Limb (tissue), 2 donors: ENCODE measurements at regions not wholly inside any gene's neighbourhood (a gene's known extent, or its start where the extent isn't known, plus 50 kb on each side); places are given as distances from the start of the nearest gene placed in this dataset.

Experiments
- DNase-seq, 2 donors: peaks; one replicate each; pipeline ENCODE4 v3.0.0-alpha.2; 2016; ENCODE audit errors: extremely low spot score in 2 of 2

DNA sequence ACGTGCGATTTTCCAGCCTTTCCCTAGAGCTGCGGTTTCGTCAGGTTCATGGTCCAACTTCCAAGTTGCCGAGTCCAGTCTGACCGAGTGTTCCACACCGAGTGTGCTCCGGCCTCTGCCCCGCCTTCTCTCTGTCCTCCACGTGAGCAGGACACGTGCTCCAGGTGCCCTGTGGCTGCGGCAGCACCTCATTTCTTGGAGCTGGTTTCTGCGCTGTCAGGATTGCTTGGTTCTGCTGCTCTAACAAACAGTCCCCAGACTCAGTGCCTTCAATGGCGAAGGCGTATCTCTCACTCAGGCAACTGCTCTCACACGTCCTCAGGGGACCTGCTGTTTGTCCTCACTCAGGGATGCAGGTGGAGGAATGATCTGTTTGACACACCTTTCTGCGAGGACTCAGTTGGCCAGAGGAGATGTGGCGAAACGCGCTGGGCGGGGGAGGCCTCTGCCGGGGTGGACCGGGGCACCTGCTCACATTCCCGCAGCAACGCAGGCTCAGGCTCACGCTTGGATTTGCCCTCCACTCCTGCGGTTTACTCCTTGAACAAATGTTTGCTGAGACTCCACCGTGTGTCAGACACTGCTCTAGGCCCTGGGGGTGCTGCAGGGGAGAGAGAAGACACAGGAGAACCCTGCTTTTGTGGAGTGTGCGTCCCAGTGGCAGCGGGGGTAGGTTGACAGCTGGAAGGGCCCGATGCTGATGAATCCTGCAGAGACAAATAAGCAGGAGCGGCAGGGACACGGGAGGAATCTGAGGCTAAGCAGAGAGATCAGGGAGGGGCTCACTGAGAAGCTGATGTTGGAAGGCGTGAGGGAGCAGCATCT lies 63.4 kb upstream of the FBRSL1 start:
- no peak for DNase-seq

DNA sequence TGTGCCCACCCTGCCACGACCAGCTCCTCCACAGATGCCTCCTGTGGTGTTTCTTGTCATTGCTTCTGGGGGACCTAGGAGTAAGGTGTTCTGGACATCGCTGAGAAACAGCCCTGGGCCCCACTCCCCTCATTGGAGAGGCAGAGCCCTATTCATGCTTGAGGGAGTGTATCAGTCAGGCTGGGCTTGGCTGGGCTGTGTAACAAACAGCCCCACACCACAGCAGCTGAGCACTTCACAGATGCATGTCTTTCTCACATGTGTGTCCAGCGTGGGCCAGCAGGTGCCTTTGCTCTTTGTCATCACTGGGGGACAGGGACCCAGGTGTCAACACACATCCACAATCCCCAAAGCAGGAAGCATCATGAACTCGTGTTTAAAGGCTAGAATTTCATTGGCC lies 65.1 kb upstream of the FBRSL1 start:
- DNase-seq: no peak

DNA sequence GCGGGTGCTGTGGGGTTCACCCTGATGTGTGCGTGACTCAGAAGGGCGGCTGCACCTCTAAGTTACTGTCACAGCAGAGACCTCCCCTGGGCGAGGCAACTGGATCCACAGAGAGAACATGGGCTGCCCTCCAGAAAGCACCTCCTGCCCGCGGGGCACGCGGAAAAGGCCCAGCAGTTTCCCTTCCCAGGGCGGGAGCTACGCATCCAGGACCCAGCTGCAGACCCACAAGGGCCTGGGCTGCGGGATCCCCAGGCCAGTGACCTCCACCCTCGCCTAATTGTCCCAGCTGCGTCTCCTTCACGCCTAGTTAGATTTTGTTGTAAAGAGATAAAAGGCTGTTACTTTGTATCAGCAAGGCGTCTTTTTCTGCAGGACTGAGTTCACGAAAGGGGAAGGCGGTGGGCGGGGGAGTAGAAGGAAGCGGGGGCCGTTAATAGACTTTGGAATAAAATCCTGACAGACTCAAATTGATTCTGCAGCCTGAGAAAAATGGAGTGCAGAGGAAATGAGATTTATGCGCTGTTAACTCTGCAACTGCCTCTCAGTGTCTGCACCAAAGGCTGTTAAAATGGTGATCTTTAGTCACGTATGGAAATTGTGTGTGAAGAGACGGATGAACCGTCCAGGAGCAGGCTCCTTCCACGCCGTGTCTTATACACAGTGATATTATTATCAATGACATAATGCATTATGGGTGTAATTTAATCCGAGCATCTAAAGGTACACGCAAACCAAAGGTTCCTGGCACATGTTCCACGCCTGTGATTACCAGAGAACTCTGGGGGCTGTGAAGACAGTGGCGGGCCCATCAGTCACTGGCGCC lies 65.9 kb upstream of the FBRSL1 start:
- no peak for DNase-seq

DNA sequence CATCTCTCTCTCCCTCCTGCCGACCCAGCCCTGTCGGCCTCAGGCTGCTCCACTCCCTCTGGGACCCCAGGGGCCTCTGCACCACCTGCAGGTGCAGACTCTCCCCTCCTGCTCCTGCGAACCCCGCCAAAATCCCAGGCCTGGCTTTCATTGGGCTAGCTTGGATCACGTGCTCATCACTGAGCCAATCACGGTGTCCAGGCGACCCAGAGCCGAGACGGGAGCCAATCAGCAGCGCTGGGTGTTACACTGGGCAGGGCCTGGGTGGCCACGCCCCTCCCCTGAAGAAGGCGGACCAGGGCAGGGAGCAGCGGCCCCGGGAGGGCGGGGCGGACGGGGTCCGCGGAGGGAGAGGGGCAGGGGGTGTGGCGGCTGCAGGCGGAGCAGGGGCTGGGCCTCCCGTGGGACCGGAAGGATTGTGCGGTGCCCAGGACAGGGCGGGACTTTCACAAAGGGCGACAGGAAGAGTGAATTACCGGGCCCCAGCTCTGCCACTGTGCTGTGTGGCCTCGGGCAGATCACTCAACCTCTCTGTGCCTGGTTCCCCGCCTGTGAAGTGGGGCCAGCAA lies 66.6 kb upstream of the FBRSL1 start:
- no peak for DNase-seq

DNA sequence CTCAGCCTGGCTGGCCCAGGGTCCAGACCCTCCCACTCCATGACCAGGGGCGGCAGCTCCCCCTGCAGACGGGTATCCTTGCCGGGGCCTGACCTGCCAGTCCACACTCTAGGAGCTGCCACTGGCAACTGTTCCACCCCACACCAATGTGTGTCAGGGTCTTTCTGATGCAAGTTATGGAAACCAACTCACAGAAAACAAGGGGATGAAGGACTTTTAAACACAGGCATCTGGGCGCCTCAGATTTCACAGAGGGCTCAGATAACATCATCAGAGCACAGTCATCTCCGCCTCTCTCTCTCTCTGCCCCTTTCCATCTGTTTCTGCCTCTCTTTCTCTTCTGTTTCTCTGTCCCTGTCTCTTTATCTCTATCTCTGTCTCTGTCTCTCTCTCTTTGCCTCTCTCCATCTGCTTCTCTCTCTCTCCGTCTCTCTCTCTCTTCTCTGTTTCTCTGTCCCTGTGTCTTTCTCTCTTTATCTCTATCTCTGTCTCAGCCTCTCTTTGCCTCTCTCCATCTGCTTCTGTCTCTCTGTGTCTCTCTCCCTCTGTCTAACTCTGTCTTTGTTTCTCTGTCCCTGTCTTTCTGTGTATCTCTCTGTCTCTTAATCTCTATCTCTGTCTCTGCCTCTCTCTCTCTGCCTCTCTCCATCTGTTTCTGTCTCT lies 67.4 kb upstream of the FBRSL1 start:
- DNase-seq: no peak

DNA sequence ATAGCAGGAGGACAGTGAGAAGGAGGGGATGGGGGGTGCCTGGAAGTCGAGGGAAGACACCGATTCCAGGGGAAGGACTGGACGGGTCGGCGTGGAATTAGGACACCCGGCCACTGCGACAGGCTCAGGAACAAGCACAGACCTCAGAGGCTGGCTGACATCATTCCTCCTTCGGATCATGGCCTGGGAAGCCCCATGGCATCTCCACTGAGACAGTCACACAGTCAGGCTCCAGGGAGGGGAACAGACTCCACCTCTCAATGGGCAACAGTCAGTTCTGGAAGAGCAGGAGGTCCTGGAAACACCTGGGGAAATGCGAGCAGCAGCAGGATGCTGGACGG lies 67.9 kb upstream of the FBRSL1 start:
- DNase-seq: no peak

DNA sequence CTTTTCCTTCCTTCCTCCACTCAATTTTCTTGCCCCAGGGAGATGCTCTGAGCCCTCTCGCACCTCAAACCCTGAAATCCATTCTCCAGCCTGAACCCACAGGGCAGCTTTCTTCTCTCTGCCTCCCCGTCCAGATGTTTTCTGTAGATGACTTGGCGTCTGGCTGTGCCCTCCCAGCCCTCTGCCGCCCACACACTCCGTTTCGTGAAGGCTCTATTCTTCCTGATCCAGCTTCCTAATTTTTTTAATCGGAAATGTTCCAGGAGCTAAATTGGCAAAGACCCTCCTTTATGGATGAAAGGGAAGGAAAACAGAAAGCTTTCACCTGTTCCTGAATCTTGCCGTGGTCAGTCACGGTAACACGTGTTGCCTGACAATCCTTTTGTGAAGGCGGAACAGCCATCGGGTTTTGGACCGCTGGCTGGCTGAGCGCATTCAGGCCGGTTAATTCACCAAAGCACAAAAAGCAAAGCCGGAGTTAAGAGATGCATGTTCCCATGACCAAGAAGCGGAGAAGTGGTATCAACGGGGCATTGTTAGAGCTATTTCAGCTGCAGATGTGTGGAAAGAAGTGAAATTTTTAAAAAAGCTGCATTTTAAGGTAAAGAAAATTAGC lies 70.2 kb upstream of the FBRSL1 start:
- DNase-seq: no peak

DNA sequence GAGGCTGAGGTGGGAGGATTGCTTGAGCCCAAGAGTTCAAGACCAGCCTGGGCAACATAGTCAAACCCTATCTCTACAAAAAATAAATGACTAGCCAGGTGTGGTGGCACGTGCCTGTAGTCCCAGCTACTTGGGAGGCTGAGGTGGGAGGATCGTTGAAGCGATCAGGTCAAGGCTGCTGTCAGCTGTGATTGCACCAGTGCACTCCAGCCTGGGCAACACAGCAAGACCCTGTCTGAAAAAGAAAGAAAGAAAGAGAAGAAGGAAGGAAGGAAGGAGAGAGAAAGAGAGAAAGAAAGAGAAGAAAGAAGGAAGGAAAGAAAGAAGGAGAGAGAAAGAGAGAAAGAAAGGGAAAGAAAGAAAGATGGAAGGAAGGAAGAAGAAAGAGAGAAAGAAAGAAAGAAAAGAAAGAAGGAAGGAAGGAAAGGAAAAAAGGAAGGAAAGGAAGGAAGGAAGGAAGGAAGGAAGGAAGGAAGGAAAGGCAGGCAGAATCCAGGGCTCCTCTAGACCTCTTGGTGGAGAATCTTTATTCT lies 71.5 kb upstream of the FBRSL1 start:
- no peak for DNase-seq

DNA sequence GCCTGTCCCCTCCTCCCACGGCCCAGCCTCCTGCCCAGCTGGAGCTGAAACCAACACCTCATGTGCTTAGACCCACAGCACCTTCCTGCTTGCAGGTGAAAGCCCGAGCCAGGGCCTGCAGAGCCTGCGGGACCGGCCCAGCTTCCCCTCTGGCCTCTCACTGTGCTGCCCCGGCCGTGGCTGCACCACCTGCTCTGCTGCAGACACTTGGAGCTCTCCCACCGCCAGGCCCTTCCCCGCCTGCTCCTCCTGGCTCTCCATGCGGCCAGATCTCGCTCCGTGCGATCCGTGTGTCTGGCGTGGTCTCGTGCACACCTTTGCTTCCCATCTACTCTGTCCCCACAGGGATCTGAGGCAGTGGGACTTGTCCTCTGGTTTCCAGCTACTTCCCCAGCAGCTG lies 72.2 kb upstream of the FBRSL1 start:
- DNase-seq: no peak

DNA sequence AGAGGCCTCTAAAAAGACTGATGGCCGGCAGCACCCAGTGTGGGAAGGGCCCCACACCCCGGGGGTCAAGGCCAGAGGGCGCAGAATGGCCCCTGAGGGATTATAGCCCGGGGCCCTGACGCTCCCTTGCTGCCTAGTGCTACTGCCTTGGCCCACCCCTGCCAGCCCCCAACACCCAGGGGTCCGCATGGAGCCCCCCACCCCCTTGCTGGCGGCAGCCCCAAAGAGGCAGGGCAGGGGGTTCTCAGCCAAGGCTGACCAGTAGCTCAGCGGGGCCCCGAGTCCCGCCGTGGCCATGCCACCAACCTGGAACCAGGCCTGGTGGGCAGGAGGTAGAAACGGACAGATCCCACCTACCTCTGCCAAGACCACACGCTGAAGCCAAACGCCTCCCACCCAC lies 73.1 kb upstream of the FBRSL1 start:
- no peak for DNase-seq

DNA sequence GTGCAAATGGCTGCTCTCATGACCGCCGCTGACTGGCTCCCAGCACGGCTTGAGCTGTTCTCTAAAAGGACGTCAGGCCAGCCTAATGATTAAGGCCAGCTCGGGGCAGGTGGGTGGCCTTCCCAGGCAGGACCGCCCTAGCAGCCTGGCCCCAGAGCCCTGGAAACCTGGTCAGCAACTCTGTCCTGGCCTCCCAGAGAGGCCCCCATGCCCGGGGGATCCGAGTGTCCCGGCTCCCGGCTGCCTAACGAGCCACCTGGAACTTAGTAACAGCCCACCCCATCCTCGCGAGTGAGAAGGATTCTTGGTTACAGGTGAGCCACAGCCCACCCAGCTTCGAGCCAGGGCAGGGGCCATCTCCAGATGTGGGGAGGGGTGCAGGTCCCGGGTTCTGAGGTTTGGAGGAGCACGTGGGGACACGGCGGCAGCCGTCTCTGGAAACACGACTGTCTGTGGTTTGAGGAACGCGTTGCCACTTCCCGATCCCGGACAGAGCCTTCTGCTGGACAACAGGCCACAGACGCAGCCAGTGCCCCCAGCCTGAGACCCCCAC lies 73.8 kb upstream of the FBRSL1 start:
- no peak for DNase-seq

DNA sequence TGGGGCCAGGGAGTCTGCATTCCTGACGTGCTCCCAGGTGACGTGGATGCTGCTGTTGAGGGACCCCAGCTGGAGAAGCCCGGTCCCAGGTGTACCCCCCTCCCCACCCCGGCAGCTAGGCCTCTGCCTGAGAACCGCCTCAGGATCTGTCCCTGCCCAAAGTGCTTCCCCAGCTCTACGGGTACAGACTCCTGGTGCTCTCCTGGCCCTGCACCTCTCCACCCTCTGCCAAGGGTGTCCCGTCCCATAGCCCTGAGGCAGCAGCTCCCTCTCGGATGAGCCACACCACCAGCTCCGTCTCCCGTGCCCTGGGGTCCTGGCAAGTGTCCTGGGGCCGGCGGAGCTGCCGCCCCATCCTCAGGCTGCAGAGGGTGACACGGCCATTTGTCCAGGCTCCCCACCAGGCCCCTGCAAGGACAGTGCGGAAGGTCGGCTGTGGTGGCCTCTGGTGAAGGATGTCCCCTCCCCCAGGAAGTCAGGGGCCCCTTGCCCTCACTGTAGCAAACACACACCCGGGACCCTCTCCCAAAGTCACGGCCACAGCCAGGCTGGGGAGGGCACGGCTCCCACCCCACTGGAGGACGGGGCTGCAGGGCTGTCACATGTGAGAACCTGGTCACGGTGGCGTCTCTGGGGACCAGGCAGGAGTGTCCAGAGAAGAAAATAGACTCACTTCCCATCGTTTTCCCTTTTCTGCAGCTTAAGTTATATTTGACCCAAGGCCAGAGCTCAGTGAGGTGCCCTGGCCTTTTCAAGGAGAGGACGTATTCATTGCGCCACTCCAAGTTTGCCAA lies 74.4 kb upstream of the FBRSL1 start:
- no peak for DNase-seq

DNA sequence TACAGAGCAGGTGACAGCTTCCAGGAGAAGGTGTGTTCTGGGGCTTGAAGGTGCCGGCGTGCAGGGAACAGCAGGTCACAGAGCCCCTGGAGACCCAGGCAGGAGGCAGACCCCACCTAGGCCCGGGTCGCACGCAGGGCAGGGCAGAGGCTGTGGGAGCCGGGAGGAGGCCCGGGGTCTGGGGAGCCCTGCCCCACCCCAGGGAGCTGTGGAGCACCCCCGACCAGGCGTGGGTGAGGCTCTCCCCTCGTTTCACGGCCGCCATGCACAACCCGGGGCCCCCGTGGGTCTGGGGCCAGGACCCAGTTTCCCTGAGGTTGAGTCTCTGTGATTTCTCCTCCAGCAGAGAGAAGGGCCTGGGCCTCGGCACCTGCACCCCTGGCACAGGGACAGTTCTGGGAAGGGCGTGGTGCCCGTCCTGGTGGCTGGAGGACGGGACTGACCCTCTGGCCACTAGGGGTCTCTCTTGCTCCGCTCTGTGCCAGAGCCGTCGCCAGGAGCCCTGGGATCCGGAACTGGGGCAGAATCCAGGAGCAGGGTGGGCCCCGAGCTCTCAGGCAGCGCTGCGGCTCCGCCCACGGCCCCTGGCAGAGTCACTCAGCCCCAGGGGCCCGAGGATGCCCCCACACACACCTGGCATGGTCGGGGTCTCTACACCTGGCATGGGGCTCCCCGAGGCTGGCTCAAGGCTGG lies 75.2 kb upstream of the FBRSL1 start:
- DNase-seq: peak; percentile 87 to 90

DNA sequence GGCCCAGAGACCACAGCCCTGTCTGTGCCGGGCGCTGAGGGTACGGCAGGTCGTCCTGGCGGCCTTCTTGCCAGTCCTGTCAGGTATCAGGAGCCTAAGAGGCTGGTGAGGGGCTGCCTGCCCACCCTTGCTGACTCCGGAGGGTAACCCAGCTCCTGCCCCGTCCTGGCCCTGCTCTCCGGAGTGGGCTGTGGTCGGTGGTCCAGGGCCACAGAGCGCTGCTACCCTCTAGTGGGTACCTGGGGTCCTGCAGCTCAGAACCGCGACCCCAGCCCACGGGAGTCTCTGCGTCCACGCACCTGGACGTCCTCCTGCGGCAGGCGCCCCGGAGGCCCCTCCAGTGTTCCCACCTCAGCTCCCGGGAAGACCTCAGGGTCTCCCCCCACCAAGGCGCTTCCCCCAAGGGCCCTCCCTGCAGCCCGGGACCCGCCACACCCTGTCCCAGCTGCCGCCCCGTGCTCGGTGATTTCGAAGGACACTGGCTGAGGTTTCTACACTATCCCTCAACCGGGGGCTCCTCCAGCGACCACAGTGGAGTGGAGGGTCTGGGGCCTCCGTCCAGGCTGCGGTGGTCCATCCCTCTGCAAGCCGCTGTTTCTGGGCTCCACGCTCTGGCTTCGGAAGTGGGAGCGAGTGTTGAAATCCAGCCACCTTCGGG lies 75.9 kb upstream of the FBRSL1 start:
- peak in 1 of 2 donors; percentile 81 for DNase-seq

DNA sequence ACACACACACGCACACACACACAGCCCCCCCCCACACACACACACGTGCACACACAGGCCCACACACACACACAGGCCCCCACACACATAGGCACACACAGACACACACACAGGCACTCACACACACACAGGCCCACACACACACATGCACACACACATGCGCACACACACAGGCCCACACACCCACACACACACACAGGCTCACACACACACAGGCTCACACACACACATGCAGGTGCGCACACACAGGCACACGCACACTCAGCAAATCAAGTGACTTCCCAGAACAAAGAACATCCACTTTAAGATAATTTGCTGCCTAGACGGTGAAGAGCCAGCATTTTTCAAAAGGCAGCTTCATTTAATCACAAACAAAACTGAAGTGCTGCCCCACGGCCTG lies 78.5 kb upstream of the FBRSL1 start:
- DNase-seq: no peak

DNA sequence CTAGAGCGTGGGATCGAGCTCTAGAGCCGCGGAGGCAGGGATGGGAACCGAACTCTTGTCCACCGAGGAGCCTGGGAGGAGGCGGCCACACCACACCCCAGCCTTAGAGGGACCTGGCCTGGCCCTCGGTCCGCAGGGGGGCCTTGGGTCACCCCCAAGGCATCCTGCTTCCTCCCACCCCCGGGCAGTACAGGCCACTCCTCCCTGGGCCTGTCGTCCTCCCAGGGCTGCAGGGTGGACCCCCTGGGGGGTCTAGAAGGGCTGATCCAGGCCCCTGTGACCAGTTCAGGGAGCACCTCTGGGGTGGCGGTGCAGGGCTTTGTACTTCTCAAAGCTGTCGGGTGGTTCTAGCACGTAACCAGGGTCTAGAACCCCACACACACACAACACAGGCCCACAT lies 79.1 kb upstream of the FBRSL1 start:
- DNase-seq: no peak

DNA sequence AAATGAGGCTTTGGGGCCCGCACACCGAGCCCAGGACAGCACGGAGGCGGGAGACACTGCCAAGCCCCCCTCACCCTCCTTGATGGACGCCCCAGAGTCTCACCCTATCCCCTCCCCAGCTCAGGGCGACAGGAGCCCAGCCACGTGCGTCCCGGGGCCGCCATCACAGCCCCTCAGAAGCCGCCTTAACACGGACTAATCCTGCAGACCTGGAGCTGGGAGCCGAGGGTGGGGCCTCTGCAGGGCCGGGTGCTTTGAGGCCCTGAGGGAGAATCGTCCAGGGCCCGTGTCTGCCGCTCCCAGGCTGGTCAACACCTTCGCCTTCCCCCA lies 79.7 kb upstream of the FBRSL1 start:
- DNase-seq: no peak

DNA sequence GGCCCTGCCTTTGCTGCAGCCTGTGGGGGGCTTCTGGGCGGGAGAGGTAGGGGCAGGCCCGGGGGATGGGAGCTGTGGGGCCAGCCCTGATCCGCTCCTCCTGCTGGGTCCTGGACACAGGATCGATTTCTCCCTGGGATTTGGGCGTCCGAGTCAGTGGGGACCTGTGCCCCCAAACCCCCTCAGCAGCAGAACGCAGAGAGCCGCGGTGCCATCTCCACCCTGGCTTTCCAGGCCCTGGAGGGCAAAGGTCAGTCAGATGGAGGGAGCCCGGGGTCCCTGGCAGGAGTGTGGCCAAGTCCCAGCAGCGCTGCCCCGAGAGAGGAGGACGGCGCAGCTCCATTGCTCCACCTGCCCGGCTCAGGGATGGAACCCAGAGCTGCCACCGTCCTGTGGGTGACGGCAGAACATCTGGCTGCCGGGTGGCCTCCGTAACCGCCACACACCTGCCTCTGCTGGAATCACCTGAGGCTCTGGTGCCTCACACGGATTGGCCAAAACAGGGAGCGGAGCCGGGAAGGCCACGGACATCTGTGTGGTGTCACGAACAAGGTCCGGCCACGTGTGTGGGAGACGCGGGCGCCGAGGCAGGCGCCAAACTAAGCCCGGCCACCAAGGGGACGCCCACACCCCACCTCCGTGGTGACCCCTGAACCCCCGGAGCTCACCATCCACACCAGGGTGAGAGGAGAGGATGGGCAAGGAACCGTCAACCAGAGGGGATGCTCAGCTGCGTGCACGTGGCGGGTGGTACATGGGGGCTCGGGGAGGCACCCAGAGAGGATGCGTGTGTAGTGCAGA lies 80.3 kb upstream of the FBRSL1 start:
- no peak for DNase-seq
